LHCN-M2 (cell line): ENCODE measurements at regions not wholly inside any gene's neighbourhood (a gene's known extent, or its start where the extent isn't known, plus 50 kb on each side); places are given as distances from the start of the nearest gene placed in this dataset.

Experiments used
- DNase-seq: peaks from one replicate; pipeline ENCODE4 v3.0.0-alpha.2; 2012; ENCODE audit warnings: low read depth

DNA sequence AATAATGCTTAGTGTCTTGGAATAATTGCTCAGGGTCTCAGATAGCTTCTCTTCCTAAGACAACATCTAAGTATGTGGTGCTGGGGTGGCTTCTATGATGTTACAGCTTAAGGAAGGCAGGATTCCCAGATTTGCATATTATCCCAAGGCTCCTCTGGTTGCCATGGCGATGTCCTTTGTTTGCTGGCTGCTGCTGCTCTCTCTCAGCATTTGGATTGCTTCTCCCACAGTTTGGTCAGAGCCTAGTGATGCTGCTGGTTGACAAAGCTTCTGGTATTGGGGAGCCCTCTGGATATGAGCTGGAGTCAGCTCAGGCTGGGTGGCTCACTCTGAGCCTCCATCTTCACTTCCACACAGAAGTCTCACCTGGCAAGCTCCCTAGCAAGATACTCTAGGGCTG lies 56.4 kb upstream of the FBXO33 start:
- DNase-seq = no peak

DNA sequence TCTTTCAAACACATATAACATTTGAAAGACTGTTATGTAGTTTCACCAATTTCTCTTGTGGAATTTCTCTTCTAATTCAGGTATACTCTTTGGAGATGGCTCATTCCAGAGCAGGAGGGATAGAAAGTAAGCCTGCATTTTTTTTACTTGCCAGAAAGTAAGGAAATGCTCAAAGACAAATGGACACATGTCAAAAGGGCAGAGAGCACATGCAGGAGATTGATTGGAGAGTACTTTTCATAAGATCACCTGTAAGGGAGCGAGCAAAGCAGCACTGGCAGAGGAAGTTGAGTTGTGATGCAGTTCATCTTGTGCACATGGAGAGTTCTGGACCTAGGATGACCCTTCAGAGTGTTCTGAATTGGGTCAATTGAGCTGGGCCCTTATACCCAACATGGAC lies 51.4 kb upstream of the FBXO33 start:
- DNase-seq = no peak
